ENCODE measurements at regions not wholly inside any gene's neighbourhood (a gene's known extent, or its start where the extent isn't known, plus 50 kb on each side); places are given as distances from the start of the nearest gene placed in this dataset.

- no peak for TF ChIP-seq CTCF (IDR thresholded peaks at IDR 0.05; ENCODE audit: insufficient read depth, missing control alignments)
- DNase-seq (ENCODE audit: insufficient read length, low spot score) = no peak
Measured at GRCh38 chr4:27293831-27294230, 433.2 kb downstream of the STIM2 start.

GRCh38 chr4:27304751-27305150 lies 444.1 kb downstream of the STIM2 start:
- TF ChIP-seq CTCF (IDR thresholded peaks at IDR 0.05; ENCODE audit: insufficient read depth, missing control alignments) = no peak
- no peak for FAIRE-seq
- DNase-seq (ENCODE audit: insufficient read length, low spot score) = no peak

More at GRCh38 chr4:27293831-27294230, 433.2 kb downstream of the STIM2 start:
- FAIRE-seq = no peak

- DNase-seq (ENCODE audit: insufficient read length, low spot score) (no peak), FAIRE-seq (no peak)
- no peak for TF ChIP-seq CTCF (IDR thresholded peaks at IDR 0.05; ENCODE audit: insufficient read depth, missing control alignments)
Measured at GRCh38 chr4:27305246-27305645, 444.6 kb downstream of the STIM2 start.

GRCh38 chr4:27308379-27308778 lies 447.7 kb downstream of the STIM2 start:
- TF ChIP-seq CTCF (IDR thresholded peaks at IDR 0.05; ENCODE audit: insufficient read depth, missing control alignments) = no peak
- FAIRE-seq (no peak), DNase-seq (ENCODE audit: insufficient read length, low spot score) (no peak)

GRCh38 chr4:27315625-27316024 lies 455.0 kb downstream of the STIM2 start:
- FAIRE-seq (no peak), DNase-seq (ENCODE audit: insufficient read length, low spot score) (no peak)
- TF ChIP-seq CTCF (IDR thresholded peaks at IDR 0.05; ENCODE audit: insufficient read depth, missing control alignments) = no peak

- no peak for FAIRE-seq
- no peak for DNase-seq (ENCODE audit: insufficient read length, low spot score)
- TF ChIP-seq CTCF (IDR thresholded peaks at IDR 0.05; ENCODE audit: insufficient read depth, missing control alignments) = no peak
Measured at GRCh38 chr4:27316176-27316575, 455.5 kb downstream of the STIM2 start.

GRCh38 chr4:27318740-27319139 lies 458.1 kb downstream of the STIM2 start:
- FAIRE-seq (no peak), DNase-seq (ENCODE audit: insufficient read length, low spot score) (no peak)

More at GRCh38 chr4:27318740-27319139, 458.1 kb downstream of the STIM2 start:
- peak; percentile 66 for TF ChIP-seq CTCF (IDR thresholded peaks at IDR 0.05; ENCODE audit: insufficient read depth, missing control alignments)
